Activated CD4-positive, alpha-beta T cell treated with anti-CD3 and anti-CD28 coated beads for 4 hours (primary cell): ENCODE measurements at regions not wholly inside any gene's neighbourhood (a gene's known extent, or its start where the extent isn't known, plus 50 kb on each side); places are given as distances from the start of the nearest gene placed in this dataset.

ENCODE experiments used
- DNase-seq, 2 donors: peaks; one replicate each; pipeline ENCODE4 v3.0.0-alpha.2; 2020

DNA sequence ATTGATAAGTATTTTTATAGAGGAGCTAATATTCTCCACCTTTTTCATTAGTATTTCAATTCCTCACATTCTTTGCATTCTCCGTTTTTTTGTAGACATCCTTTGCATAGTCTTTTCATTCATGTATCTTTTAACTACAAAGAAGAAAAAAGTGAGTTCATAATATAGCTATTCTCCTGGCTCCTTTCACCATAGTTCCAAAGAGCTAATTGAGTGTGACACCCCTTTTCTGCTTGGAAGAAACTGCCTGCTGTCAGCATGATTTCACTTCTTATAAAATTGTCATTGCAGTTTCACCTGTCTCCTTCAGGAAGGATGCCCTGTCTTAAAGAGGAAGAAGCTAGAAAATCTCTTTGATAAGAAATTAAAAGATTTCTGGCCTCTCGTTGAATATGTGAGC, 991.1 kb downstream of the KCNT2 start:
- no peak for DNase-seq

- DNase-seq: no peak
Observed at GRCh38 chr1:195608883-195609282, 999.4 kb downstream of the KCNT2 start.

- no peak for DNase-seq
Observed at GRCh38 chr1:195606483-195606882, 1001.8 kb downstream of the KCNT2 start.

GRCh38 chr1:195604287-195604686, 1004.0 kb downstream of the KCNT2 start:
- no peak for DNase-seq

DNA sequence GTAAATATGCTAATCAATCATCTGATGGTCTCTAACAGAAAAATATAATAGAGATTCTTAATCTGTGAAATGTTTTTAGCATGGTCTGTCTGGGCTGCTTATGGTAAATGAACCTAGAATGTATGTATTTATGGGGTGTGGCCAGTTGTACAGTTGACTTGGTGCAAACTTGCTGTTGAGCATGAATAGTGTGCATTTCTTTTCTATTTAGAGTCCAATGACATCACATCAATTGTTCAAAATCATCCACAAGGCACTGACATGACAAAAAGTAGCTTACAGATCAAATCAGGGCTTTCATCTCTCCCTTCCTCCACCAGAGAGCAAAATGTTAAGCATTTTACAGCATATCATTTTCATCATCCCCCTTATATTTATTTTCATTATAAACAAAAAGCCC, 1010.3 kb downstream of the KCNT2 start:
- DNase-seq: no peak

- no peak for DNase-seq
Observed at GRCh38 chr1:195594773-195595172, 1013.5 kb downstream of the KCNT2 start.

GRCh38 chr1:195594322-195594721, 1013.9 kb downstream of the KCNT2 start:
- DNase-seq: no peak

- no peak for DNase-seq
Observed at GRCh38 chr1:195591917-195592672, 1016.1 kb downstream of the KCNT2 start.

GRCh38 chr1:195590649-195591048, 1017.6 kb downstream of the KCNT2 start:
- no peak for DNase-seq

DNA sequence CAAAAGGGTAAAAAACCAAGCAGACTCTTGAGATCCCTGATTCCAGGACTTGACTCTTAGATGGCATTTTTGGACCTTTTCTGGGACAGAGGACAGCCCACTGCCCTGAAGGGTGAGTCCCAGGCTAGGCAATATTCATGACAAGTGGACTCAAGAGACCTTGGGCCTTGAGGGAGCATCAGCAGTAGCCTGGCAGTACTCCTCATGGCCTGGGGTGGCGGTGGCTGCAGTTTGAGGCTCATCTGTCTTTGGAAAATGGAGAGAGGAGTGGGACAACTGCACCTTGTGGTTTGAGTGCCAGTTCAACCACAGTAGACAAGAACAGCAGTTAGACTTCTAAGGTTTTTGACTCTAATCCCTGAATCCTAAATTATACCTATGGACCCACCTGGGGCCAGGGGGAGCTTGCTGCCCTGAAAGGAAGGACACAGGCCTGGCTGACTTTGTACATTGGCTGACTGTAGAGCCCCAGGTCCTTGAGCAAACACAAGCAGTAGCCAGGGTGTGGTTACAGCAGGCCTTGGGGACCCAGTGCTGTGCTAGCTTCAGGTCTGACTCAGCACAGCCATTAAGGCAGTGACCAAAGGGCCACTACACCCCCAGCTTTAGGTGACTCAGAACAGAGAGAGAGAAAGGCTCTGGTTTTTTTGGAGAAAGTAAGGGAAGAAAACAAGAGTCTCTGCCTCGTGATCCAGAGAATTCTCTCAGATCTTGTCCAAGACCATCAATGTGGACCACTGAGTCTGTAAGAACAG, 1023.2 kb downstream of the KCNT2 start:
- no peak for DNase-seq

GRCh38 chr1:195580988-195581387, 1027.3 kb downstream of the KCNT2 start:
- no peak for DNase-seq

GRCh38 chr1:195577748-195578147, 1030.5 kb downstream of the KCNT2 start:
- no peak for DNase-seq

GRCh38 chr1:195576641-195577040, 1031.6 kb downstream of the KCNT2 start:
- no peak for DNase-seq

GRCh38 chr1:195574511-195574910, 1033.7 kb downstream of the KCNT2 start:
- DNase-seq: no peak

DNA sequence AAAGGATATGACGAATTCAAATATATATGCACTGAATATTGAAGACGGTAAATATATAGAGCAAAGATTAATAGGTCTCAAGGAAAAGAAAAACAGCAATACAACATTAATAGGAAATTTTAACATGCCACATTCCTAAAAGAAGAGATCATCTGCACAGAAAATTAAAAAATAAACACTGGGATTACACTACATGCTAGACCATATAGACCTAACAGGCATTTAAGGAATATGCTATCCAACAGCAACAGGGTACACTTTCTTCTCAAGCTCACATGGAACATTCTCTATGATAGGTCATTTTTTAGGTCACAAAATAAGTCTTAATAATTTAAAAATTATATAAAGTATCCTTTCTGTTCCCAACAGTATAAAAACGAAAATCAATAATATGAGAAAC, 1038.3 kb downstream of the KCNT2 start:
- no peak for DNase-seq

DNA sequence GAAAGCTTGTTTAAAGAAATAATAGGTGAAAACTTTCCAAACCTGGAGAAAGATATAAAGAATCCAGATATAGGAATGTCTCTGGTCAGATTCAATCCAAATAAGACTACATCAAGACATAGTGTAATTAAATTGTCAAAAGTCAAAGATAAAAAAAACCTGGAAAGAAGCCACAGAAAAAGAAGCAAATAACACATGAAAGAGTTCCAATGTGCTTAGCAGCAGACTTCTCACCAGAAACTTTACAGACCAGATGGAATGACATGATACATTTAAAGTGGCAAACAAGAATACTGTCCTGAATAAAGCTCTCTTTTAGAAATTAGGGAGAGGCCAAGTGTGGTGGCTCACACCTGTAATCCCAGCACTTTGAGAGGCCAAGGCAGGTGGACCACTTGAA, 1039.9 kb downstream of the KCNT2 start:
- no peak for DNase-seq

DNA sequence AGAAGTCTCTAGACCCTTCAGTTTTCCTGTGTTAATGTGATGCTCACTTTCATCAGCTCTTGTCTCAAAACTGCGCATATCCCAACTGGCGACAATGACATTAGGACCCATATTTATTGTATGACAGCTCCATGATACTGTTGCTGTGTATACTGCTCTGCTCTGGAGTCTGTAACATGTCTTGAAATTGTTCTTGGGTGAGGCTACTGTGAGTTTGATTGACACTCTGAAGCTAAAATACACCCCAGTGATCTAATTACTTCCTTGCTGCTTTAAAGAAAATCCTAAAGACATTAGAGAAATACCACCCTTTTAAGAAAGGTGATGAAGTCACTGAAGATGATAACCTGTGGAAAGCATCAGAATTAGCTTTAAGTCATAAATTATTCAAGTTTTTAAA, 1046.2 kb downstream of the KCNT2 start:
- no peak for DNase-seq

DNA sequence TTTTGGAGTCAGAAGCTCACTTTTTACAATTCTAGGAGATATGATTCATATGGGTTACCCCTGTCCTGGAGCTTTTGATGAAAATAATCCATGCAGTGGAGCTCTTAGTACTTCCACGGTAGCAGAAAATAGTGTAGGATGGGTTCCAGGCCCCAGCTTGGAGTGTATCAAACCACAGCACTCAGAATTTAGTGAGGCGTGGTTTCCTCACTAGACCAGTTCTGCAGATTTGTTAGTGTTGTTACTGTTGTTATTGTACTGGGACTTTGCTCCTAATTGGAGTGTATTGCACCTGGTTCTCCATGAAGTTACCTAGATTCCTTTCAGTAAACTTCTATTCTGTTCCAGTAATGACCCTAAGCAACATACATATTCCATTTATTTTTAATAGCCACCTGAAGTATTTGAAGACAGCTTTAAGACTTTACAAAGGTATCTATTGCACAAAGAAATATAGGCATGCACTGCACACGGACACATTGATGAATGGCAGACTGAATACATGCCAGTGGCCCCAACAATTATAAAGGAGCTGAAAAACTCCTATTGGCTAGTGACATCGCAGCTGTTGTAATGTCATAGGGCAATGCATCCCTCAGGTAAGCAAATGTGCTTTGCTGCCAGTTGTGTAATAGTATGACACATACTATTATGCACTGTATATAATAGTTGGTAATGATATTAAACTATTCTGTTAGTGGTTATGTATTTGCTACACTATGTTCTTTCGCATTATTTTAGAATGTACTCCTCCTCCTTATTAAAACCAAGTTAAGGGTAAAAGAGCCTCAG, 1058.0 kb downstream of the KCNT2 start:
- DNase-seq: no peak

- no peak for DNase-seq
Observed at GRCh38 chr1:195530961-195531360, 1077.3 kb downstream of the KCNT2 start.

GRCh38 chr1:195529881-195530280, 1078.4 kb downstream of the KCNT2 start:
- DNase-seq: no peak

DNA sequence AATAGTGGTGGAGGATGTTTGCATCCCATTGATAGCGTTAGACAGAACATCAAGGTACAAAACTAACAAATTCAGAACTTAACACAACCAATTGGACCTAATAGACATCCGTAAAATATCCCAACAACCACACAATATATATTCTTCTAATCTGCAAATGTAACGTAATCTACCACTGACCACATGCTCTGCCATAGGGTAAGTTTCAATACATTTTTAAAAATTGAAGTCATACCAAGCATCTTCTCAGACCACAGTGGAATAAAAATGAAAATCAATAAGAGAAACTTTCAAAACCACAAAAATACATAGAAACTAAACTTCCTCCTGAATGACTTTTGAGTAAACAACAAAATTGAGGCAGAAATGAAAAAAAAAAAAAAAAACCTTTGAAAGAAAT, 1087.5 kb downstream of the KCNT2 start:
- DNase-seq: no peak

- DNase-seq: no peak
Observed at GRCh38 chr1:195516036-195516435, 1092.2 kb downstream of the KCNT2 start.

DNA sequence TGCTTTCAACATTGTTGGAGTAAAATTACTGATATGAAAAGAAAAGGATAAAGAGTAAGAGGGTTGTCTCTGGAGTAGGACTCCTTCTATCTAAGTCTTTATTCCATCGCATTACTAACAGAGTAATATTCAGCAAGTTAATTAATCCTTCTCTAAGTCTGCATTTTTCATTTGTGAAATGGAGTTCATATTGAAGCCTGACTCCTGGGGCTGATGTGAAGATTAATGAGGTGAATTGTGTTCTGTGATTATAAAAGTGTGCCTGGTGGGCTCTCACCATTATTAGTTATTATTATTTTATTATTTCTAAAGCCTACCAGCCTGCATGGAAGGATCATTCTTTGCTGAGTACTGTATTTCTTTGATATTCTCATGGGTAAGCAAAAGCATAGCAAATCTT, 1096.7 kb downstream of the KCNT2 start:
- DNase-seq: no peak

- DNase-seq: no peak
Observed at GRCh38 chr1:195501118-195501517, 1107.1 kb downstream of the KCNT2 start.
